Right cardiac atrium (tissue), 5 donors: ENCODE measurements at regions not wholly inside any gene's neighbourhood (a gene's known extent, or its start where the extent isn't known, plus 50 kb on each side); places are given as distances from the start of the nearest gene placed in this dataset.

Source experiments
- ATAC-seq, 2 donors: fragments of 200-7000 bp; cut with Tn5 transposase; one replicate each; pipeline versions ENCODE4 v1.8.0 to v1.9.1; 2020; ENCODE audit warnings: moderate library complexity in 2 of 2, mild to moderate bottlenecking in 1 of 2
- DNase-seq, 3 donors: peaks; one replicate each; pipeline ENCODE4 v3.0.0-alpha.2; 2020
- H3K27ac ChIP-seq: one replicate; pipeline ENCODE4 v1.5.1; 2013; ENCODE audit warnings: mild to moderate bottlenecking, low read length, control low read depth, moderate library complexity
- H3K27me3 ChIP-seq: one replicate; pipeline ENCODE4 v1.6.1; 2013; ENCODE audit not compliant: control insufficient read depth, insufficient read depth
- H3K4me1 ChIP-seq: one replicate; pipeline ENCODE4 v1.6.1; 2013; ENCODE audit warnings: low read length; ENCODE audit not compliant: control insufficient read depth, insufficient read depth
- H3K4me3 ChIP-seq: one replicate; pipeline ENCODE4 v1.5.1; 2013; ENCODE audit warnings: low read length, control low read depth
- H3K9me3 ChIP-seq: one replicate; pipeline ENCODE4 v1.6.1; 2013; ENCODE audit warnings: low read length; ENCODE audit not compliant: control insufficient read depth
- WGBS: extraction: QIAGEN DNeasy Blood & Tissue Kit; methylation state at CpG from one replicate; pipeline ENCODE4 v1.1.7; 2013; 5-methylcytosine and 5-hydroxymethylcytosine counted together
- intact Hi-C, 4 donors: fragments of 100-400 bp; cut with DNase I; formaldehyde crosslinking; loops; one replicate each; pipeline versions ENCODE4 v1.11.0 to v1.14.0; 2022 to 2023
- donor health status: healthy with polysubstance abuse.
- donor health status: DM: no; HTN: yes; CAD: no.
- donor health status: DM: no; HTN: no; CAD: no.
- donor health status: DM: no; HTN: yes; CAD: no; lungs with severe emphysema.
- donor health status: DM: yes; HTN: yes; CAD: no.

GRCh38 chr1:18535391-18536210 lies 54.9 kb downstream of the KLHDC7A start:
- WGBS = 87% methylated on average over 14 of the region's 14 CpGs
- H3K4me1 ChIP-seq = no peaks in the 10 kb centered on the region
- DNase-seq (no peak), ATAC-seq (peak in 1 of 2 donors; percentile 42)
- no peak overlapping the region for H3K4me3 ChIP-seq
- no peak overlapping the region for H3K27ac ChIP-seq
- intact Hi-C loops = no loop called here
- no peaks in the 10 kb centered on the region for H3K27me3 ChIP-seq
- H3K9me3 ChIP-seq = no peaks in the 10 kb centered on the region

DNA sequence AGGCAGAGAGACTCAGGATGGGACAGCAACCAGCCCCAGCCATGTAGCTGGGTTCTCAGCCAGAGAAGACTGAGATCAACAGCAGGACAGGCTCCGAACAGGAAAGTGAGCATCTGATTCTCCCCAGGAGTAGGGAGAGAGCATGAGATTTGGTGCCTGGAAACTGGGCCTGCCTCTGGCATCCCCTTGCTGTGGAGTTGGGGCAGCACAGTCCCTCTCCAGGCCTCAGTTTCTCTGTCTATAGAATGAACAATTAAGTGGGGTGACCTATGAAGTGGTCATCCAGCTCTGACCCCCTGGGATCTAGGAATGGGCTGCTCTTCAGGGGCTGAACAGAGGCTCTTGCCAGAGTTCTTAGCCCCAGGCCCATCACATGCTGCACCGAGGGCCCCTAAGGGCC lies 55.6 kb downstream of the KLHDC7A start:
- ATAC-seq = no peak
- 82% methylated on average over 2 of the region's 2 CpGs for WGBS
- H3K27me3 ChIP-seq = no peaks in the 10 kb centered on the region
- no peaks in the 10 kb centered on the region for H3K9me3 ChIP-seq
- H3K27ac ChIP-seq = no peak overlapping the region
- no peaks in the 10 kb centered on the region for H3K4me1 ChIP-seq
- no peak overlapping the region for H3K4me3 ChIP-seq
- intact Hi-C loops = no loop called here
- DNase-seq = no peak

DNA sequence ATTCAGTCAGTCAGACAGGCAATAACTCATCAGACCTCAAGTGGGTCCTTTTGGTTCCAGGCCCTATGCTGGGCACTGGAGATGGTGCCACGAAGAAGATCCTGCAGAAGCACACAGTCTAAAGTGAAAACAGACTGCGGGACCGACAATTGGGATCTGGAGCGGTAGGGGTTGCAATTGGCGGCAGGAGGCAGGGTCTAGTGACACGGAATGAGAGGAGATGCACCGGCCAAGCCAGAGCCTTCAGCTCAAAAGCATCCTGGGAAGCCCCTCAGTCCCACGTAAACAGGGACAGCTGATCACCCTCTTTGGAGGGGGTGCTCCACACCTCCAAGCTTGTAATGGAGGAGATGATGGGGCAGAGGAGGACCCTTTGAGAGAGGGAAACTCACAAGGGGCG lies 56.2 kb downstream of the KLHDC7A start:
- intact Hi-C loops = no loop called here
- DNase-seq = no peak
- no peak for ATAC-seq
- no peaks in the 10 kb centered on the region for H3K4me1 ChIP-seq
- no peaks in the 10 kb centered on the region for H3K9me3 ChIP-seq
- H3K27ac ChIP-seq = no peak overlapping the region
- no peak overlapping the region for H3K4me3 ChIP-seq
- 91% methylated on average over 9 of the region's 9 CpGs for WGBS
- H3K27me3 ChIP-seq = no peaks in the 10 kb centered on the region

DNA sequence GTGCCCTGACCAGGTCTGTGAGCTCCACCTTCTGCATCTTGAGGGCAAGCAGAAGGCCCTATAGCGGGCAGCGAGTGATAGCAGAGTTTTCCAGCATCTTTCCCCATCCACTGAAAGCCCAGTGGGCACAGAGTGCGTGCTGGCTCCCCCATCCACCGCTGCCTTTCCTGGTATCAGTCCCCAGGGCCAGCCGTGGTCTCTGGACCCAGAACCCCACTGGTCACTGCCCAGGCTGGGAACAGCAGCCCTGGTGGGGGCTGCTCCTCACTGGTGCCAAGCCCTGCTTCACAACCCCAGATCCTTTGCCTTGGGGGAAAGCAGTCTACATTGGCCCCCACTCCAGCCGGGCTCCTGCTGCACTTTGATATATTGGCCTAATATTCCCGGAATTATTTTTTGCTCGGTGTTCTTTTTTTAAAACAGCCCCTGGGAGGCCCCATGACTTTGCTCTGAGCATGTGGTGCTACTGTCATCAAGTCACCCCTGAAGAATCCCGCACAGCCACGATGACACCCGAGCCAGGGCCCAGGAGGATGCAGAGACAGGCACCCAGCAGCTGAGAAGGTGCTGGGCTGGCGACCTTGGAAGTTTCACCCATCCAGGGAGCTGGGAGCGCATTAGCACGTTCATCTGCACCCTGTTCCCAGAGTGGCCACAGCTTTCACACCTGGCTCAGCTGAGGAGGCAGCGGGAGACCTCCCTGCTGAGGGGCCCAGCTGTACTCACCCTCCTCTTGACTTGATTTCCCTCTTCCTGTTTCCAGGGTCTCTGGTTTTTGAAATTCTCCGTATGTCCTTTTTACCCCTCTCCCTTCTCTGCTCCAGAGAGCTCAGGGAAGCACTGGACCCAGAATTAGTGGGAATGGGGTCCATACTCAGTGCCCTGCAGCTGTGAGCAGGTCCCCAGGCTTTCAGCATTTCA lies 56.9 kb downstream of the KLHDC7A start:
- H3K27me3 ChIP-seq = no peaks in the 10 kb centered on the region

GRCh38 chr1:18539171-18539570 lies 58.4 kb downstream of the KLHDC7A start:
- Histone ChIP-seq H3K9me3 (peaks cover 4% of the 10 kb centered on the region), H3K27ac (no peak overlapping the region), H3K4me3 (no peak overlapping the region), H3K4me1 (no peaks in the 10 kb centered on the region), H3K27me3 (no peaks in the 10 kb centered on the region)
- 67% methylated on average over 4 of the region's 4 CpGs for WGBS
- intact Hi-C loops = no loop called here
- DNase-seq = no peak
- ATAC-seq = no peak

More for the DNA sequence above, 56.9 kb downstream of the KLHDC7A start:
- intact Hi-C loops = no loop called here
- no peaks in the 10 kb centered on the region for H3K4me1 ChIP-seq
- WGBS = 71% methylated on average over 16 of the region's 16 CpGs
- H3K9me3 ChIP-seq = no peaks in the 10 kb centered on the region
- no peak for DNase-seq
- no peak for ATAC-seq
- no peak overlapping the region for H3K4me3 ChIP-seq
- H3K27ac ChIP-seq = no peak overlapping the region

GRCh38 chr1:18540136-18540765 lies 59.5 kb downstream of the KLHDC7A start:
- DNase-seq (no peak), ATAC-seq (no peak)
- H3K27me3 ChIP-seq = no peaks in the 10 kb centered on the region
- H3K9me3 ChIP-seq = peaks cover 4% of the 10 kb centered on the region
- WGBS = 85% methylated on average over 3 of the region's 3 CpGs
- no peaks in the 10 kb centered on the region for H3K4me1 ChIP-seq
- no peak overlapping the region for H3K4me3 ChIP-seq
- intact Hi-C loops = no loop called here
- H3K27ac ChIP-seq = no peak overlapping the region

DNA sequence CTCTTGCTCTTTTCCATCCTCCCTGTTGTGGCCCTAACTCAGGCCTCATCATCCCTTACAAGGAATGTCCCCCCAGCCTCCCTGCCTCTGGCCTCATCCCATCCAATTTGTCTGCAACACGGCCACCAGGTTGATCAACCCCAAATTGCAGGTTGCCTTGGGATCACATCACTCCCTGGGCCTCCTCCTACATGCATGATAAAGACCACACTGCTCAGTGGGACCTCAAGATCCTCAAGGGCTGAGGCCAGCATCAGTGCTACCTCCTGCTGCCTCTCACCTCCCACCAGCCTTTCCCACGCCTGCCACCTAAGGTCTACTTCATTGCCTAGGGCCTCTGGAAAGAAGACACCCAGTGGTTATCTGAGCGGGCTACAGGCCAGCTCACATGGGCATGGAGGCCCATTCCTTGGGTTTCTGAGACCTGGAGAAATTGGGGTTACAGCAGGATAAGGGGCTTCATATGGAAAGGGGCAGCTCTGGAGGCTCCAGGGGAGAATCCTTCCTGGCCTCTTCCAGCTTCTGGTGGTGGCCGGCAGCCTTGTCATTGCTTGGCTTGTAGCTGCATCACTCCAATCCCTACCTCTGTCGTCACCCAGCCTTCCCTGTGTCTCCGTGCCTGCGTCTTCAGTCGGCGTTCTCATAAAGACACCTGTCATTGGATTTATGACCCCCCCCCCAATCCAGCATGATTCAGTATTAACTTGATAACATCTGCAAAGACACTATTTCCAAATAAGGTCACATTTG lies 60.5 kb downstream of the KLHDC7A start:
- Histone ChIP-seq H3K27me3 (no peaks in the 10 kb centered on the region), H3K27ac (no peak overlapping the region), H3K4me1 (no peaks in the 10 kb centered on the region), H3K4me3 (no peak overlapping the region), H3K9me3 (peaks cover 4% of the 10 kb centered on the region)
- DNase-seq (no peak), ATAC-seq (no peak)
- WGBS = 92% methylated on average over 9 of the region's 9 CpGs
- intact Hi-C loops = no loop called here

- H3K9me3 ChIP-seq = peaks cover 4% of the 10 kb centered on the region
- H3K4me3 ChIP-seq = no peak overlapping the region
- H3K4me1 ChIP-seq = no peaks in the 10 kb centered on the region
- H3K27ac ChIP-seq = no peak overlapping the region
- DNase-seq (no peak), ATAC-seq (no peak)
- H3K27me3 ChIP-seq = no peaks in the 10 kb centered on the region
- intact Hi-C loops = no loop called here
- 31% methylated on average over 8 of the region's 8 CpGs for WGBS
These were observed 61.6 kb downstream of the KLHDC7A start for GRCh38 chr1:18542351-18542750.

- Histone ChIP-seq H3K9me3 (peaks cover 4% of the 10 kb centered on the region), H3K27me3 (no peaks in the 10 kb centered on the region), H3K27ac (no peak overlapping the region), H3K4me3 (no peak overlapping the region), H3K4me1 (no peaks in the 10 kb centered on the region)
- WGBS = 51% methylated on average over 8 of the region's 8 CpGs
- DNase-seq (no peak), ATAC-seq (no peak)
- intact Hi-C loops = no loop called here
These were observed 65.3 kb downstream of the KLHDC7A start for GRCh38 chr1:18546026-18546425.

DNA sequence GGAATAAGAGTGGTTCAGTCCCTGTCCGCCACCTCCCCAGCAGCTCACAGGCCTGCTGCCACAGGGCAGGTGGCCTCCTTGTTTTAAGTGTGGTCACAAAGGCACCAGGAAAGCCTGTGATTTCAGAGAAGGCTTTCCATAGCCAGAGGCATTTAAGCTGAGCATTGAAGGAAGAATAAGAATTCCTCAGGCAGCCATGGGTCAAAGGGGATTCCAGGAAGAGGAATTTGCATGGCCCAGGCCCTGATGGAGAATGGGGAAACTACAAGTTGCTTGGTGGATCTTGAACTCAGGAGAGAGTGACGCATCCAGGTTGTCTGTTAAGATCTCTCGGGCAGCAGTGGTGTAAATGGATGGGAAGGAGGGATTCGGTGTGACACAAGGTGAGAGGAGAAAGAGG lies 66.7 kb downstream of the KLHDC7A start:
- DNase-seq = no peak
- Histone ChIP-seq H3K4me1 (no peaks in the 10 kb centered on the region), H3K27me3 (no peaks in the 10 kb centered on the region), H3K9me3 (peaks cover 4% of the 10 kb centered on the region), H3K4me3 (no peak overlapping the region), H3K27ac (no peak overlapping the region)
- intact Hi-C loops = no loop called here
- whole genome bisulfite sequencing = 57% methylated on average over 4 of the region's 4 CpGs
- no peak for ATAC-seq
